HepG2 (cell line): ENCODE measurements at regions not wholly inside any gene's neighbourhood (a gene's known extent, or its start where the extent isn't known, plus 50 kb on each side); places are given as distances from the start of the nearest gene placed in this dataset.

Experiments used
- ARID4A ChIP-seq: sonication (generic); formaldehyde crosslinking; IDR thresholded peaks from 2 replicates; pipeline ENCODE4 v1.5.0; 2020; ENCODE audit warnings: mild to moderate bottlenecking, missing genetic modification reagents, borderline replicate concordance
- GTF3A ChIP-seq: sonication (generic); formaldehyde crosslinking; conservative IDR thresholded peaks from 2 replicates; pipeline ENCODE4 v1.4.0; 2020; ENCODE audit warnings: mild to moderate bottlenecking, missing genetic modification reagents
- IKZF5 ChIP-seq: IDR thresholded peaks from 2 replicates; pipeline ENCODE4 v1.6.1; 2018; ENCODE audit warnings: missing genetic modification reagents, mild to moderate bottlenecking, missing compliant biosample characterization
- RAD21 ChIP-seq: fragments of 450-650 bp; formaldehyde crosslinking; IDR thresholded peaks from 2 replicates; pipeline ENCODE4 v1.5.0; 2020; ENCODE audit warnings: mild to moderate bottlenecking
- ZNF7 ChIP-seq: IDR thresholded peaks from 2 replicates; pipeline ENCODE4 v1.6.1; 2016; ENCODE audit warnings: missing biosample characterization, missing genetic modification reagents

GRCh38 chr7:25659841-25660240, 431.6 kb upstream of the NPVF start:
- TF ChIP-seq ZNF7 (CRISPR knock-in tag) (no peak), RAD21 (CRISPR knock-in tag) (no peak), ARID4A (CRISPR knock-in tag) (no peak), GTF3A (no peak), IKZF5 (no peak)
